ENCODE measurements at regions not wholly inside any gene's neighbourhood (a gene's known extent, or its start where the extent isn't known, plus 50 kb on each side); places are given as distances from the start of the nearest gene placed in this dataset.

- TF ChIP-seq CTCF (IDR thresholded peaks at IDR 0.05; ENCODE audit: low read depth, low read length) (no peak), EZH2phosphoT487 (IDR thresholded peaks at IDR 0.05; ENCODE audit: low read depth) (no peak)
These were observed 322.8 kb downstream of the GLRX3 start for GRCh38 chr10:130459011-130459410.

All from OCI-LY3 (cell line).